IMR-90 (cell line): ENCODE measurements at regions not wholly inside any gene's neighbourhood (a gene's known extent, or its start where the extent isn't known, plus 50 kb on each side); places are given as distances from the start of the nearest gene placed in this dataset.

Source experiments
- ATAC-seq: fragments of 200-7000 bp; cut with Tn5 transposase; 2 replicates; pipeline ENCODE4 v1.9.1; 2020; ENCODE audit warnings: low read depth, mild to moderate bottlenecking, moderate library complexity
- BruUV-seq: library from RNA; stranded (reverse); fragments of 400-500 nt; replicated peaks from 2 replicates; lab custom pipeline; 2021; lab: Mats Ljungman, UMichigan
- CTCF ChIA-PET: fragments of 300-600 bp; formaldehyde crosslinking; extraction: SDS; loops from one replicate; lab custom pipeline; 2021; ENCODE audit warnings: antibody characterized with exemption; lab: Yijun Ruan, JAX
- POLR2A ChIA-PET: fragments of 300-600 bp; sonication (Branson Sonifier 250); formaldehyde crosslinking; loops from one replicate; lab custom pipeline; 2022; ENCODE audit warnings: antibody characterized with exemption; ENCODE audit not compliant: unreplicated experiment; lab: Charles Lee
- DNase-seq: peaks from one replicate; pipeline ENCODE4 v3.0.0; 2013
- H2AFZ ChIP-seq: replicated peaks from 2 replicates; pipeline ENCODE3; 2013; ENCODE audit warnings: low read length, mild to moderate bottlenecking; ENCODE audit not compliant: poor library complexity
- H2AK5ac ChIP-seq: 2 replicates; pipeline ENCODE4 v1.6.1; 2013; ENCODE audit warnings: low read depth, low read length, inconsistent platforms
- H2AK9ac ChIP-seq: replicated peaks from 2 replicates; pipeline ENCODE3; 2013; ENCODE audit warnings: mild to moderate bottlenecking, low read depth, low read length, moderate library complexity; ENCODE audit not compliant: poor library complexity
- H2BK120ac ChIP-seq: 2 replicates; pipeline ENCODE4 v1.6.1; 2013; ENCODE audit warnings: low read depth, low read length, inconsistent platforms
- H2BK15ac ChIP-seq: 3 replicates; pipeline ENCODE4 v1.6.1; 2013; ENCODE audit warnings: low read depth, low read length, inconsistent platforms
- H2BK20ac ChIP-seq: 2 replicates; pipeline ENCODE4 v1.6.1; 2013; ENCODE audit warnings: low read depth, mild to moderate bottlenecking, inconsistent platforms, low read length, moderate library complexity
- H2BK5ac ChIP-seq: 2 replicates; pipeline ENCODE4 v1.6.1; 2013; ENCODE audit warnings: mild to moderate bottlenecking, low read depth, low read length, inconsistent platforms; ENCODE audit not compliant: poor library complexity, severe bottlenecking
- H3K14ac ChIP-seq: replicated peaks from 2 replicates; pipeline ENCODE4 v1.6.1; 2013; ENCODE audit warnings: low read depth, low read length, inconsistent platforms
- H3K18ac ChIP-seq: 2 replicates; pipeline ENCODE4 v1.6.1; 2013; ENCODE audit warnings: low read depth, low read length, control low read depth
- H3K23ac ChIP-seq: 2 replicates; pipeline ENCODE4 v1.6.1; 2013; ENCODE audit warnings: low read depth, low read length, inconsistent platforms
- H3K27ac ChIP-seq: 2 replicates; pipeline ENCODE4 v1.5.1; 2013; ENCODE audit warnings: mild to moderate bottlenecking, control low read depth, low read length; ENCODE audit not compliant: insufficient read depth
- H3K27me3 ChIP-seq: 2 replicates; pipeline ENCODE4 v1.6.1; 2013; ENCODE audit warnings: low read length; ENCODE audit not compliant: control insufficient read depth, insufficient read depth
- H3K36me3 ChIP-seq: 2 replicates; pipeline ENCODE4 v1.6.1; 2013; ENCODE audit warnings: low read length, mixed read lengths; ENCODE audit not compliant: control insufficient read depth, insufficient read depth
- H3K4ac ChIP-seq: 2 replicates; pipeline ENCODE4 v1.6.1; 2013; ENCODE audit warnings: low read depth, low read length, inconsistent platforms
- H3K4me1 ChIP-seq: 2 replicates; pipeline ENCODE4 v1.6.1; 2013; ENCODE audit warnings: low read length, mixed read lengths; ENCODE audit not compliant: control insufficient read depth, insufficient read depth
- H3K4me2 ChIP-seq: 2 replicates; pipeline ENCODE4 v1.6.1; 2013; ENCODE audit warnings: low read depth, mild to moderate bottlenecking, control low read depth, low read length, moderate library complexity
- H3K4me3 ChIP-seq: 2 replicates; pipeline ENCODE4 v1.5.1; 2013; ENCODE audit warnings: low read depth, mild to moderate bottlenecking, control low read depth, low read length, moderate library complexity; ENCODE audit not compliant: insufficient read depth
- H3K56ac ChIP-seq: 2 replicates; pipeline ENCODE4 v1.6.1; 2013; ENCODE audit warnings: low read length, inconsistent platforms; ENCODE audit not compliant: insufficient read depth; ENCODE audit errors: extremely low read depth
- H3K79me1 ChIP-seq, 2 experiments: 2 replicates each; pipeline ENCODE4 v1.6.1; 2013; ENCODE audit warnings: low read length in 2 of 2, inconsistent platforms in 1 of 2, low read depth in 1 of 2
- H3K9ac ChIP-seq: 2 replicates; pipeline ENCODE4 v1.6.1; 2013; ENCODE audit warnings: low read depth, low read length, control low read depth
- H3K9me1 ChIP-seq: 2 replicates; pipeline ENCODE4 v1.6.1; 2013; ENCODE audit warnings: low read length, inconsistent platforms; ENCODE audit not compliant: insufficient read depth
- H3K9me3 ChIP-seq: 2 replicates; pipeline ENCODE4 v1.6.1; 2013; ENCODE audit warnings: low read length; ENCODE audit not compliant: control insufficient read depth, insufficient read depth
- H4K20me1 ChIP-seq: 2 replicates; pipeline ENCODE4 v1.6.1; 2013; ENCODE audit warnings: low read length, inconsistent platforms; ENCODE audit not compliant: insufficient read depth
- H4K5ac ChIP-seq: 2 replicates; pipeline ENCODE4 v1.6.1; 2013; ENCODE audit warnings: mild to moderate bottlenecking, low read depth, low read length, control low read depth
- H4K8ac ChIP-seq, 2 experiments: 2 replicates each; pipeline ENCODE4 v1.6.1; 2013; ENCODE audit warnings: low read depth in 2 of 2, low read length in 2 of 2, control low read depth in 1 of 2, inconsistent platforms in 1 of 2
- H4K91ac ChIP-seq: 2 replicates; pipeline ENCODE4 v1.6.1; 2013; ENCODE audit warnings: low read depth, low read length, inconsistent platforms; ENCODE audit not compliant: insufficient read depth
- BHLHE40 ChIP-seq: fragments of 150-350 bp; IDR thresholded peaks from 2 replicates; pipeline ENCODE4 v1.6.1; 2016; ENCODE audit warnings: mild to moderate bottlenecking, low read depth, low read length
- CEBPB ChIP-seq: IDR thresholded peaks from 2 replicates; pipeline ENCODE4 v1.6.1; 2012; ENCODE audit warnings: low read depth, low read length, improper control_type of control experiment
- CHD1 ChIP-seq: IDR thresholded peaks from 2 replicates; pipeline ENCODE4 v1.6.1; 2012; ENCODE audit warnings: low read depth, low read length, improper control_type of control experiment
- CTCF ChIP-seq: conservative IDR thresholded peaks from 2 replicates; pipeline ENCODE4 v1.5.1; 2012; ENCODE audit warnings: mild to moderate bottlenecking, low read depth, low read length, improper control_type of control experiment
- ELK1 ChIP-seq: fragments of 150-350 bp; IDR thresholded peaks from 2 replicates; pipeline ENCODE4 v1.6.1; 2016; ENCODE audit warnings: low read depth, mild to moderate bottlenecking, low read length, moderate library complexity, borderline replicate concordance
- FOS ChIP-seq: fragments of 150-350 bp; IDR thresholded peaks from 2 replicates; pipeline ENCODE4 v1.6.1; 2016; ENCODE audit warnings: low read depth, low read length
- MAFK ChIP-seq: IDR thresholded peaks from 2 replicates; pipeline ENCODE4 v1.6.1; 2012; ENCODE audit warnings: low read depth, low read length, improper control_type of control experiment
- MAZ ChIP-seq: IDR thresholded peaks from 2 replicates; pipeline ENCODE4 v1.6.1; 2012; ENCODE audit warnings: low read depth, mild to moderate bottlenecking, low read length, improper control_type of control experiment, moderate library complexity, borderline replicate concordance
- MXI1 ChIP-seq: IDR thresholded peaks from 2 replicates; pipeline ENCODE4 v1.6.1; 2012; ENCODE audit warnings: low read depth, mild to moderate bottlenecking, low read length, moderate library complexity, borderline replicate concordance
- NFE2L2 ChIP-seq: fragments of 150-350 bp; IDR thresholded peaks from 2 replicates; pipeline ENCODE4 v1.6.1; 2016; ENCODE audit warnings: low read depth, mild to moderate bottlenecking, low read length
- POLR2A ChIP-seq: IDR thresholded peaks from 2 replicates; pipeline ENCODE4 v1.6.1; 2012; ENCODE audit warnings: mild to moderate bottlenecking, low read depth, low read length
- RAD21 ChIP-seq: IDR thresholded peaks from 2 replicates; pipeline ENCODE4 v1.6.1; 2012; ENCODE audit warnings: low read length, improper control_type of control experiment
- RCOR1 ChIP-seq: IDR thresholded peaks from 2 replicates; pipeline ENCODE4 v1.6.1; 2012; ENCODE audit warnings: mild to moderate bottlenecking, low read length, improper control_type of control experiment; ENCODE audit not compliant: insufficient replicate concordance
- RFX5 ChIP-seq: IDR thresholded peaks from 2 replicates; pipeline ENCODE4 v1.8.0; 2012; ENCODE audit warnings: low read depth, mild to moderate bottlenecking, low read length, moderate library complexity
- SMC3 ChIP-seq: fragments of 150-350 bp; IDR thresholded peaks from 2 replicates; pipeline ENCODE4 v1.6.1; 2016; ENCODE audit warnings: low read depth, mild to moderate bottlenecking, antibody characterized with exemption, low read length, moderate library complexity
- USF2 ChIP-seq: fragments of 150-350 bp; IDR thresholded peaks from 2 replicates; pipeline ENCODE4 v1.6.1; 2017; ENCODE audit warnings: mild to moderate bottlenecking, antibody characterized with exemption, low read length, low read depth
- WGBS, 2 experiments: methylation state at CpG; one replicate each; pipeline versions ENCODE4 v1.1.5 to v1.1.7; 2013; ENCODE audit warnings: missing lambda C conversion rate in 2 of 2; ENCODE audit not compliant: insufficient read length in 1 of 2; ENCODE audit errors: extremely low coverage in 2 of 2; 5-methylcytosine and 5-hydroxymethylcytosine counted together
- dilution Hi-C: fragments of 300-500 bp; cut with HindIII; formaldehyde crosslinking; loops from one replicate; pipeline ENCODE4 v1.14.3; 2018; ENCODE audit warnings: low sequenced_read_pairs; ENCODE audit not compliant: unreplicated experiment
- in situ Hi-C: fragments of 300-500 bp; cut with MboI; formaldehyde crosslinking; loops from 3 replicates; pipeline ENCODE4 v1.14.3; 2019; ENCODE audit warnings: low sequenced_read_pairs, inconsistent platforms, mixed read lengths
- intact Hi-C: fragments of 100-400 bp; cut with micrococcal nuclease; formaldehyde crosslinking; loops from 2 replicates; pipeline ENCODE4 v1.10.0; 2022

- TF ChIP-seq MAFK, result no peak
- TF ChIP-seq USF2, result no peak
- TF ChIP-seq FOS, result no peak
- TF ChIP-seq POLR2A, result no peak
- TF ChIP-seq MAZ, result no peak
- no peak for TF ChIP-seq ELK1
- TF ChIP-seq RAD21, result no peak
- TF ChIP-seq CHD1, result no peak
- TF ChIP-seq MXI1, result no peak
- TF ChIP-seq SMC3, result no peak
- no peak for TF ChIP-seq BHLHE40
- no peak for TF ChIP-seq RCOR1
- TF ChIP-seq CTCF, result no peak
- TF ChIP-seq CEBPB, result no peak
- no peak for TF ChIP-seq NFE2L2
- no peak for TF ChIP-seq RFX5
- H2BK20ac ChIP-seq, result no peak overlapping the region
- no peaks in the 10 kb centered on the region for H3K27me3 ChIP-seq
- WGBS, 2 experiments, result no CpG with 5 or more reads among the region's 3 CpGs
- no peaks in the 10 kb centered on the region for H3K4me1 ChIP-seq
- no peak overlapping the region for H3K9ac ChIP-seq
- H2BK5ac ChIP-seq, result no peak overlapping the region
- no peak overlapping the region for H3K23ac ChIP-seq
- ATAC-seq (no peak), DNase-seq (peak; percentile 35)
- no peaks in the 10 kb centered on the region for H4K20me1 ChIP-seq
- H2AK5ac ChIP-seq, result no peak overlapping the region
- H2AK9ac ChIP-seq, result no peak overlapping the region
- POLR2A ChIA-PET, result no interaction called here
- in situ Hi-C loops (loop anchor here (25.0 kb wide), 1 partner anchor 827 kb away; no protein-coding TSS in a partner anchor), dilution Hi-C loops (no loop called here), intact Hi-C loops (no loop called here)
- no peaks in the 10 kb centered on the region for H3K9me3 ChIP-seq
- H2BK15ac ChIP-seq, result no peak overlapping the region
- H4K8ac ChIP-seq, result no peak overlapping the region
- BruUV-seq, result no TSS peak
- H2BK120ac ChIP-seq, result no peak overlapping the region
- no peak overlapping the region for H4K91ac ChIP-seq
- no peak overlapping the region for H3K4me2 ChIP-seq
- H3K18ac ChIP-seq, result no peak overlapping the region
- H3K4me3 ChIP-seq, result no peak overlapping the region
- no peaks in the 10 kb centered on the region for H3K36me3 ChIP-seq
- no peak overlapping the region for H4K5ac ChIP-seq
- H3K56ac ChIP-seq, result no peak overlapping the region
- no peak overlapping the region for H3K27ac ChIP-seq
- no peak overlapping the region for H3K4ac ChIP-seq
- H3K14ac ChIP-seq, result no peak overlapping the region
- H2AFZ ChIP-seq, result no peak overlapping the region
- CTCF ChIA-PET, result no interaction called here
- H3K79me1 ChIP-seq, result no peaks in the 10 kb centered on the region
- H3K9me1 ChIP-seq, result no peaks in the 10 kb centered on the region
Measured at GRCh38 chr2:198660501-198660900, 797.2 kb downstream of the SATB2 start.
